Prostate gland (tissue), 2 donors: ENCODE measurements at regions not wholly inside any gene's neighbourhood (a gene's known extent, or its start where the extent isn't known, plus 50 kb on each side); places are given as distances from the start of the nearest gene placed in this dataset.

Experiments used
- DNase-seq: peaks from one replicate; pipeline ENCODE4 v3.0.0-alpha.2; 2019; ENCODE audit warnings: low spot score
- H3K27ac ChIP-seq, 2 donors: fragments of 200-600 bp; sonication (generic); 2 replicates each; pipeline ENCODE4 v1.5.1; 2017 to 2019
- H3K27me3 ChIP-seq: fragments of 200-600 bp; sonication (generic); replicated peaks from 2 replicates; pipeline ENCODE4 v1.5.1; 2019; ENCODE audit not compliant: insufficient read depth
- H3K36me3 ChIP-seq, 2 donors: fragments of 200-600 bp; sonication (generic); 1 replicate in 1 of 2; 2 replicates in 1 of 2; pipeline versions ENCODE4 v1.5.1 to v1.8.1; 2017 to 2019
- H3K4me1 ChIP-seq: fragments of 200-600 bp; sonication (generic); replicated peaks from 2 replicates; pipeline ENCODE4 v1.5.1; 2019
- H3K4me3 ChIP-seq, 2 donors: fragments of 200-600 bp; sonication (generic); 2 replicates each; pipeline ENCODE4 v1.5.1; 2017 to 2019
- H3K9me3 ChIP-seq: fragments of 200-600 bp; sonication (generic); 2 replicates; pipeline ENCODE4 v1.5.1; 2017
- CTCF ChIP-seq, 4 experiments: fragments of 200-600 bp in 2 of 4; fragments of 450-650 bp in 2 of 4; sonication (generic) in 2 of 4; IDR thresholded peaks; 1 replicate in 3 of 4; 2 replicates in 1 of 4; pipeline ENCODE4 v1.5.1; 2016 to 2019; ENCODE audit warnings: antibody characterized with exemption in 4 of 4, mild to moderate bottlenecking in 2 of 4, moderate library complexity in 2 of 4
- POLR2A ChIP-seq: fragments of 450-650 bp; IDR thresholded peaks from one replicate; pipeline ENCODE4 v1.6.1; 2016; ENCODE audit warnings: antibody characterized with exemption, mild to moderate bottlenecking
- POLR2AphosphoS5 ChIP-seq: sonication (generic); formaldehyde crosslinking; IDR thresholded peaks from one replicate; pipeline ENCODE4 v1.6.1; 2017; ENCODE audit warnings: antibody characterized with exemption
- WGBS: methylation state at CpG from one replicate; pipeline ENCODE4 v1.1.5; 2018; 5-methylcytosine and 5-hydroxymethylcytosine counted together
- intact Hi-C: fragments of 100-400 bp; cut with DNase I; formaldehyde crosslinking; loops from one replicate; pipeline ENCODE4 v1.14.2; 2022

- 0% methylated on average over 2 of the region's 2 CpGs for WGBS
- DNase-seq: no peak
- Histone ChIP-seq H3K27me3 (no peaks in the 10 kb centered on the region), H3K36me3 (no peaks in the 10 kb centered on the region), H3K9me3 (no peaks in the 10 kb centered on the region), H3K27ac (no peak overlapping the region), H3K4me3 (no peak overlapping the region), H3K4me1 (no peaks in the 10 kb centered on the region)
- intact Hi-C loops: no loop called here
- TF ChIP-seq POLR2A: no peak
- TF ChIP-seq POLR2AphosphoS5: no peak
- TF ChIP-seq CTCF (IDR thresholded peaks at IDR 0.05): no peak
Observed at GRCh38 chr17:65447823-65448222, 113.6 kb downstream of the AXIN2 start.

DNA sequence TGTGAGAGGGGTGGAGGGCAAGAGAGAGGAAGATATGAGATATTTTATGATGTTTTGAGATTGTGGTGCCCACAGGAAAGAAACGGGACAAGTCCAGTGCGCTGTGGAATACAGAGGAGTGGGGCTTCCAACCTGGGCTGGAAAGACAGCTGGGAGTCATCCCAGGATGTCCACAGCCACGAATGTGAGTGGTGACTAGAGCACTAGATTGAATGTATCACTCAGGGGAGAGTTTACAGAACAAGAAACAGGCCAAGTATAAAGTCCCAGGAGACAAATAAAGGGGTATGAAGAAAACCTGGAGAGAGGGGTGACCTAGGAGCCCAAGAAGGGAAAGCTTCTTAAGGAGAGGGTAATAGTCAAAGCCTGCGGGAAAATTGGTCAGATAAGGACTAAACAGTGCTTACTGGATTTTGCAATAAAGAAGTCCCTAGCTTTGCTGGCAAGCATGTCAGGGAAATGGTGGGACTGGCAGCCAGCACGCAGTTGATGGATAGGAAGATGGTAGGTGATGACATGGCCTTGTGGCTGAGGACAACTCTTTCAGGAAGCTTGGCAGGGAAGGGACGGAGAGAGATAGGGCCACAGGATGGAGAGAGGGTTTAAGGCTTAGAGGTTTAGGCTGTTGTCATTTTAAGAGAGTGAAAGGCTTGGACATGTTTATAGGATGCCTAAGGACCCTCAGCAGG, 114.5 kb downstream of the AXIN2 start:
- intact Hi-C loops: no loop called here
- WGBS: 79% methylated on average over 6 of the region's 6 CpGs
- no peak for DNase-seq
- TF ChIP-seq CTCF (IDR thresholded peaks at IDR 0.05) (no peak), POLR2A (no peak), POLR2AphosphoS5 (no peak)
- Histone ChIP-seq H3K27me3 (no peaks in the 10 kb centered on the region), H3K36me3 (no peaks in the 10 kb centered on the region), H3K27ac (no peak overlapping the region), H3K4me3 (no peak overlapping the region), H3K9me3 (no peaks in the 10 kb centered on the region), H3K4me1 (no peaks in the 10 kb centered on the region)

DNA sequence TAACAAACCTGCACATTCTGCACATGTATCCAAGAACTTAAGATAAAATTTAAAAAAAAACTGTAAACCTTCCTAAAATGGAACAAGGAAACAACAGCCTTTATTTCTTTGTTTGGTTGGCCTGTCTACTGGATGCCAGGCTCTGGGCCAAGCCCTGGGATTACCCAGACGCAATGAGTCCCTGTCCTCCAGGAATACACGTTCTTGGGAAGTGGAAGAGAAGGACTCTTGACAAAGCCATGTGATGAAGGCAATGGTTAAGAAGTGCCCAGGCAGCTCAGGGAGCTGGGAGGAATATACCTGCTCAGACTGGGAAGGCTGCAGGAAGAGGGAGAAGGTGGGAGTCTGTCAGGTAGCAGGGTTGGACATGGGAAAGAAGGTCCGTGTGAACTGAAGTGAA, 115.4 kb downstream of the AXIN2 start:
- no peak for DNase-seq
- H3K27me3 ChIP-seq: no peaks in the 10 kb centered on the region
- H3K4me3 ChIP-seq: no peak overlapping the region
- H3K4me1 ChIP-seq: no peaks in the 10 kb centered on the region
- no peaks in the 10 kb centered on the region for H3K9me3 ChIP-seq
- WGBS: 67% methylated on average over 3 of the region's 3 CpGs
- no peak overlapping the region for H3K27ac ChIP-seq
- intact Hi-C loops: no loop called here
- no peaks in the 10 kb centered on the region for H3K36me3 ChIP-seq
- no peak for TF ChIP-seq CTCF (IDR thresholded peaks at IDR 0.05)
- no peak for TF ChIP-seq POLR2AphosphoS5
- TF ChIP-seq POLR2A: no peak

GRCh38 chr17:65444049-65444448, 117.4 kb downstream of the AXIN2 start:
- Histone ChIP-seq H3K27ac (no peak overlapping the region), H3K9me3 (no peaks in the 10 kb centered on the region), H3K27me3 (no peaks in the 10 kb centered on the region), H3K4me1 (no peaks in the 10 kb centered on the region), H3K36me3 (no peaks in the 10 kb centered on the region), H3K4me3 (no peak overlapping the region)
- no peak for TF ChIP-seq POLR2AphosphoS5
- no peak for TF ChIP-seq CTCF (IDR thresholded peaks at IDR 0.05)
- TF ChIP-seq POLR2A: no peak
- intact Hi-C loops: no loop called here
- DNase-seq: no peak
- WGBS: 91% methylated on average over 5 of the region's 5 CpGs

- no peak for TF ChIP-seq POLR2A
- TF ChIP-seq POLR2AphosphoS5: no peak
- no peak for TF ChIP-seq CTCF (IDR thresholded peaks at IDR 0.05)
Observed at GRCh38 chr17:65442691-65443090, 118.8 kb downstream of the AXIN2 start.

More at GRCh38 chr17:65442691-65443090, 118.8 kb downstream of the AXIN2 start:
- H3K9me3 ChIP-seq: no peaks in the 10 kb centered on the region
- no peak for DNase-seq
- no peaks in the 10 kb centered on the region for H3K36me3 ChIP-seq
- 81% methylated on average over 1 of the region's 1 CpG for WGBS
- H3K27ac ChIP-seq: no peak overlapping the region
- no peaks in the 10 kb centered on the region for H3K4me1 ChIP-seq
- H3K27me3 ChIP-seq: no peaks in the 10 kb centered on the region
- intact Hi-C loops: no loop called here
- no peak overlapping the region for H3K4me3 ChIP-seq
